ENCODE measurements at regions not wholly inside any gene's neighbourhood (a gene's known extent, or its start where the extent isn't known, plus 50 kb on each side); places are given as distances from the start of the nearest gene placed in this dataset.
"Not testable (repeated sequence)": the region's sequence is repeated elsewhere in the genome, so short reads cannot be mapped to it uniquely, and the experiment has no call there.

GRCh38 chr3:187811585-187812250 is 66.5 kb upstream of the BCL6 start:
- peaks cover 10 to 24% of the 10 kb centered on the region in 2 donors for H3K4me1 ChIP-seq (ENCODE audit: control insufficient read depth in 1 of 2, low read depth in 2 of 2)
- DNase-seq (ENCODE audit: low spot score) (no peak), ATAC-seq (ENCODE audit: insufficient number of reproducible peaks, low FRiP score, low read depth) (no peak)
- H3K9me3 ChIP-seq: no peaks in the 10 kb centered on the region
- no peaks in the 10 kb centered on the region for H3K36me3 ChIP-seq
- TF ChIP-seq, protein P1, sequence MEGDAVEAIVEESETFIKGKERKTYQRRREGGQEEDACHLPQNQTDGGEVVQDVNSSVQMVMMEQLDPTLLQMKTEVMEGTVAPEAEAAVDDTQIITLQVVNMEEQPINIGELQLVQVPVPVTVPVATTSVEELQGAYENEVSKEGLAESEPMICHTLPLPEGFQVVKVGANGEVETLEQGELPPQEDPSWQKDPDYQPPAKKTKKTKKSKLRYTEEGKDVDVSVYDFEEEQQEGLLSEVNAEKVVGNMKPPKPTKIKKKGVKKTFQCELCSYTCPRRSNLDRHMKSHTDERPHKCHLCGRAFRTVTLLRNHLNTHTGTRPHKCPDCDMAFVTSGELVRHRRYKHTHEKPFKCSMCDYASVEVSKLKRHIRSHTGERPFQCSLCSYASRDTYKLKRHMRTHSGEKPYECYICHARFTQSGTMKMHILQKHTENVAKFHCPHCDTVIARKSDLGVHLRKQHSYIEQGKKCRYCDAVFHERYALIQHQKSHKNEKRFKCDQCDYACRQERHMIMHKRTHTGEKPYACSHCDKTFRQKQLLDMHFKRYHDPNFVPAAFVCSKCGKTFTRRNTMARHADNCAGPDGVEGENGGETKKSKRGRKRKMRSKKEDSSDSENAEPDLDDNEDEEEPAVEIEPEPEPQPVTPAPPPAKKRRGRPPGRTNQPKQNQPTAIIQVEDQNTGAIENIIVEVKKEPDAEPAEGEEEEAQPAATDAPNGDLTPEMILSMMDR (IDR thresholded peaks at IDR 0.05): no peak
- H3K4me3 ChIP-seq: no peak overlapping the region
- H3K27me3 ChIP-seq (replicated peaks; ENCODE audit: insufficient read depth): no peaks in the 10 kb centered on the region
- H3K27ac ChIP-seq: no peak overlapping the region

GRCh38 chr3:187812496-187812895 is 67.2 kb upstream of the BCL6 start:
- Histone ChIP-seq H3K36me3 (no peaks in the 10 kb centered on the region), H3K9me3 (no peaks in the 10 kb centered on the region), H3K27ac (no peak overlapping the region), H3K4me1 (ENCODE audit: control insufficient read depth in 1 of 2, low read depth in 2 of 2) (peaks cover 10 to 24% of the 10 kb centered on the region in 2 donors), H3K4me3 (no peak overlapping the region), H3K27me3 (replicated peaks; ENCODE audit: insufficient read depth) (no peaks in the 10 kb centered on the region)
- DNase-seq (ENCODE audit: low spot score) (no peak), ATAC-seq (ENCODE audit: insufficient number of reproducible peaks, low FRiP score, low read depth) (no peak)
- TF ChIP-seq, protein P1 (IDR thresholded peaks at IDR 0.05): no peak

- TF ChIP-seq, protein P1 (IDR thresholded peaks at IDR 0.05): no peak
- H3K27ac ChIP-seq: no peak overlapping the region
- ATAC-seq (ENCODE audit: insufficient number of reproducible peaks, low FRiP score, low read depth): no peak
- H3K9me3 ChIP-seq: no peaks in the 10 kb centered on the region
- peaks cover 10 to 22% of the 10 kb centered on the region in 2 donors for H3K4me1 ChIP-seq (ENCODE audit: control insufficient read depth in 1 of 2, low read depth in 2 of 2)
- H3K36me3 ChIP-seq: no peaks in the 10 kb centered on the region
- H3K27me3 ChIP-seq (replicated peaks; ENCODE audit: insufficient read depth): no peaks in the 10 kb centered on the region
- H3K4me3 ChIP-seq: no peak overlapping the region
- no peak for DNase-seq (ENCODE audit: low spot score)
Observed at GRCh38 chr3:187813198-187813597, 67.9 kb upstream of the BCL6 start.

GRCh38 chr3:187817766-187818165 is 72.5 kb upstream of the BCL6 start:
- H3K27me3 ChIP-seq (replicated peaks; ENCODE audit: insufficient read depth); H3K27ac ChIP-seq; H3K4me3 ChIP-seq; ATAC-seq (ENCODE audit: insufficient number of reproducible peaks, low FRiP score, low read depth); DNase-seq (ENCODE audit: low spot score); H3K4me1 ChIP-seq (ENCODE audit: control insufficient read depth in 1 of 2, low read depth in 2 of 2); H3K36me3 ChIP-seq; H3K9me3 ChIP-seq: not testable (repeated sequence)

DNA sequence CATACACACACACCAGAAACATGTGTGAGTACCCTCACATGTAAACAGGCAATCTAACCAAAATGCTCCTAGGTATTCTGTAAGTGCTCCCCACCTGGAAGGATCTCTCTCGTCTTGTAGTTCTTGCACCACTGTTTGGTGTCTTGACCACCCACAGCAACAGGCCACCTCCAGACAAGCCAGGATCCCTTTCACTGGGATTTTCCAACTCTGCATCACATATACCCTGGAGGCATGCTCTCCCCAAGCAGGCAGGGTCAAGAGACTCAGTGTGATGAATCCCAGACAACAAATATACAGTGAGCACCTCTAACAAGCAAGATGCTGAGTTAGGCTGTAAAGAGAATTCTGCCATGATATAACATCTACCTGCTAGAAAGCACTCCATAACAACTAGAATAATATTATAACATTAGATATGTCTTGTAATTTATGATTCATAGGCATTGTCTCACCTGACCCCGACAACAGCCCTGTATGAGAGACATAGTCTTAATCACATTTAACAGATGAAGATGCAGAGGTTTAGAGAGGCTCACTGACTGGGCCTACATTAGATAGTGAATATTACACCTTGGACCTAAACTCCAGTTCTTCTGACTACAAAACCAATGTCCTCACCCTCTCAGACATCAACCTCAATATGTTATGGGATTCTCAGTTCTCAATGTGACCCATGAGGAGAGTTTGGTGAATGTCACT is 76.5 kb upstream of the BCL6 start:
- Histone ChIP-seq H3K9me3 (no peaks in the 10 kb centered on the region), H3K36me3 (no peaks in the 10 kb centered on the region), H3K4me3 (no peak overlapping the region), H3K27ac (no peak overlapping the region), H3K4me1 (ENCODE audit: control insufficient read depth in 1 of 2, low read depth in 2 of 2) (no peaks in the 10 kb centered on the region), H3K27me3 (replicated peaks; ENCODE audit: insufficient read depth) (no peaks in the 10 kb centered on the region)
- DNase-seq (ENCODE audit: low spot score): no peak
- TF ChIP-seq, protein P1 (IDR thresholded peaks at IDR 0.05): no peak
- no peak for ATAC-seq (ENCODE audit: insufficient number of reproducible peaks, low FRiP score, low read depth)
